ENCODE measurements at regions not wholly inside any gene's neighbourhood (a gene's known extent, or its start where the extent isn't known, plus 50 kb on each side); places are given as distances from the start of the nearest gene placed in this dataset.

DNA sequence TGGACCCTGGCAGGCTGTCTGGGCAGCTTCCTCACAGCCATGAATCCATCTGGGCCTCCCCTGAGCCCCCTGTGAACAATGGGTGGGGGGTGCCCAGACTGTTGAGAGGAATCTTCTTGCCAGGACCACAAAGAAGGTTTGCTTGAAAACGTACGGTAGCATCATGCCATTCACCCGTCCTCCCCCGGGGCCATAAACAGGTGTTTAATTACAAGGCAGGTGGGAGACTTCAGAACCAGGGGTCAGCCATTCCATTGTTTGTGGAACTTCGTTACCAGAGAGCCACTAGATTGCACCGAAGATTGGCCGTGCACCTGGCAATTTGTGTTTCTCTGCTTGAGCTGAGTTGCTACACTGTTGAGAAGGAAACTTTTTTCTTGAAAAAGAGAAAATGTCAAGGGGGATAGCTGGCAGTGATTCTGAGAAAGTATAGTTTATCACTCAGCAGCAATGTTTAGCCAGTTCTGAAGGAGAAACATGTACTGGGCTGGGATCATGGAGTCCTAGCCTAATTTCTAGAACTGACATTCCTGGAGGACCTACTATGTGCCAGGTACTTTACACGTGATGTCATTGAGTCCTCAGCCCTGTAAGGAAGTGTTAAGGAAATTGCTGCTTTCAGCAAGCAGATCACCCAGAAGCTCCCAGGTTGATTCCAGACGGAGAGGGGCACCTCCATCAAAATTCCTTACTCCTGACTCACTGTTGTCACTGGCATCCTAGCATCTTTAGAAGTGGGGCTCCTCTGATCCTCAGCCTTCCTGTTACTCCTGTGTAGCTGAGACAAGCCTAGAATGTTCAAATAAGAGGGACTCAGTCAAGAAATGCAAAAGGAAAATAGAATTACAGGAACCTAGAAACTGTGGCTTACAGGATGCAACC is 103.8 kb upstream of the UBE2E1 start:
- TF ChIP-seq POLR2AphosphoS5 (IDR thresholded peaks at IDR 0.05; ENCODE audit: low read depth, low read length): no peak
- no peak for TF ChIP-seq TAF1 (IDR thresholded peaks at IDR 0.05; ENCODE audit: borderline replicate concordance, insufficient read depth, low read length)

All from PFSK-1 (cell line).